Mesendoderm (in vitro differentiated cells): ENCODE measurements at regions not wholly inside any gene's neighbourhood (a gene's known extent, or its start where the extent isn't known, plus 50 kb on each side); places are given as distances from the start of the nearest gene placed in this dataset.

ENCODE experiments used
- DNase-seq: peaks from one replicate; pipeline ENCODE4 v3.0.0; 2013
- H2AK5ac ChIP-seq: 2 replicates; pipeline ENCODE4 v1.6.1; 2013; ENCODE audit warnings: low read length, inconsistent platforms
- H2BK120ac ChIP-seq: 2 replicates; pipeline ENCODE4 v1.6.1; 2013; ENCODE audit warnings: low read depth, mild to moderate bottlenecking, low read length, moderate library complexity, mixed read lengths
- H2BK15ac ChIP-seq: replicated peaks from 2 replicates; pipeline ENCODE4 v1.6.1; 2013; ENCODE audit warnings: low read depth, mild to moderate bottlenecking, moderate library complexity
- H2BK5ac ChIP-seq: 2 replicates; pipeline ENCODE4 v1.6.1; 2013; ENCODE audit warnings: low read length, inconsistent platforms
- H3K18ac ChIP-seq: 2 replicates; pipeline ENCODE4 v1.6.1; 2013; ENCODE audit warnings: mild to moderate bottlenecking, low read length, mixed read lengths
- H3K23ac ChIP-seq: one replicate; pipeline ENCODE4 v1.6.1; 2013; ENCODE audit warnings: low read length
- H3K27ac ChIP-seq: 2 replicates; pipeline ENCODE4 v1.5.1; 2013; ENCODE audit warnings: low read depth, mild to moderate bottlenecking, inconsistent platforms, low read length, moderate library complexity
- H3K27me3 ChIP-seq: 2 replicates; pipeline ENCODE4 v1.6.1; 2013; ENCODE audit warnings: low read length, control low read depth, mild to moderate bottlenecking, inconsistent platforms; ENCODE audit not compliant: insufficient read depth, poor library complexity
- H3K36me3 ChIP-seq: 2 replicates; pipeline ENCODE4 v1.6.1; 2013; ENCODE audit warnings: low read length, inconsistent platforms; ENCODE audit not compliant: control insufficient read depth, insufficient read depth
- H3K4ac ChIP-seq: one replicate; pipeline ENCODE4 v1.6.1; 2013; ENCODE audit warnings: low read depth, mild to moderate bottlenecking, low read length, moderate library complexity
- H3K4me1 ChIP-seq: 2 replicates; pipeline ENCODE4 v1.6.1; 2013; ENCODE audit warnings: low read depth, low read length, inconsistent platforms; ENCODE audit not compliant: control insufficient read depth
- H3K4me2 ChIP-seq: 2 replicates; pipeline ENCODE4 v1.6.1; 2013; ENCODE audit warnings: low read length
- H3K4me3 ChIP-seq: 2 replicates; pipeline ENCODE4 v1.5.1; 2013; ENCODE audit warnings: mild to moderate bottlenecking, low read length
- H3K56ac ChIP-seq: one replicate; pipeline ENCODE4 v1.6.1; 2013; ENCODE audit warnings: low read length
- H3K79me1 ChIP-seq: 2 replicates; pipeline ENCODE4 v1.6.1; 2013; ENCODE audit warnings: low read length, inconsistent platforms
- H3K79me2 ChIP-seq: 2 replicates; pipeline ENCODE4 v1.6.1; 2013; ENCODE audit warnings: mild to moderate bottlenecking, low read length; ENCODE audit not compliant: control insufficient read depth, insufficient read depth
- H3K9ac ChIP-seq: 2 replicates; pipeline ENCODE4 v1.6.1; 2013; ENCODE audit warnings: low read length, inconsistent platforms
- H4K5ac ChIP-seq: one replicate; pipeline ENCODE4 v1.6.1; 2013; ENCODE audit warnings: low read length
- H4K8ac ChIP-seq: one replicate; pipeline ENCODE4 v1.6.1; 2013; ENCODE audit warnings: low read depth, mild to moderate bottlenecking, control low read depth, low read length, moderate library complexity
- WGBS: extraction: QIAGEN DNeasy Blood & Tissue Kit; methylation state at CpG from one replicate; pipeline ENCODE4 v1.1.7; 2013; ENCODE audit warnings: low lambda C conversion rate, missing lambda C conversion rate; ENCODE audit not compliant: insufficient coverage; ENCODE audit errors: extremely low coverage; 5-methylcytosine and 5-hydroxymethylcytosine counted together

- no peaks in the 10 kb centered on the region for H3K36me3 ChIP-seq
- no peak overlapping the region for H3K4me3 ChIP-seq
- WGBS: no CpG with 5 or more reads among the region's 2 CpGs
- no peak overlapping the region for H3K18ac ChIP-seq
- H3K4me2 ChIP-seq: no peak overlapping the region
- H2AK5ac ChIP-seq: no peak overlapping the region
- H4K8ac ChIP-seq: no peak overlapping the region
- no peaks in the 10 kb centered on the region for H3K27me3 ChIP-seq
- no peak overlapping the region for H3K23ac ChIP-seq
- H3K56ac ChIP-seq: no peak overlapping the region
- H3K79me2 ChIP-seq: no peaks in the 10 kb centered on the region
- no peaks in the 10 kb centered on the region for H3K4me1 ChIP-seq
- no peak overlapping the region for H2BK120ac ChIP-seq
- H3K27ac ChIP-seq: no peak overlapping the region
- H4K5ac ChIP-seq: no peak overlapping the region
- no peak for DNase-seq
- no peak overlapping the region for H2BK15ac ChIP-seq
- no peak overlapping the region for H2BK5ac ChIP-seq
- no peak overlapping the region for H3K4ac ChIP-seq
- H3K9ac ChIP-seq: no peak overlapping the region
- H3K79me1 ChIP-seq: no peaks in the 10 kb centered on the region
Measured at GRCh38 chr13:78030341-78030896, 111.8 kb upstream of the EDNRB start.

GRCh38 chr13:78029901-78030300 lies 111.3 kb upstream of the EDNRB start:
- no peak overlapping the region for H3K56ac ChIP-seq
- no peak overlapping the region for H3K27ac ChIP-seq
- H3K79me1 ChIP-seq: no peaks in the 10 kb centered on the region
- no peak overlapping the region for H4K5ac ChIP-seq
- DNase-seq: no peak
- no peak overlapping the region for H3K9ac ChIP-seq
- no peak overlapping the region for H3K4ac ChIP-seq
- WGBS: no CpG with 5 or more reads among the region's 6 CpGs
- H4K8ac ChIP-seq: no peak overlapping the region
- no peak overlapping the region for H2BK15ac ChIP-seq
- H2BK120ac ChIP-seq: no peak overlapping the region
- no peak overlapping the region for H3K4me3 ChIP-seq
- no peak overlapping the region for H3K23ac ChIP-seq
- no peaks in the 10 kb centered on the region for H3K79me2 ChIP-seq
- no peaks in the 10 kb centered on the region for H3K4me1 ChIP-seq
- no peak overlapping the region for H3K18ac ChIP-seq
- no peak overlapping the region for H2BK5ac ChIP-seq
- H3K4me2 ChIP-seq: no peak overlapping the region
- H2AK5ac ChIP-seq: no peak overlapping the region
- no peaks in the 10 kb centered on the region for H3K36me3 ChIP-seq
- no peaks in the 10 kb centered on the region for H3K27me3 ChIP-seq

GRCh38 chr13:78028960-78029359 lies 110.3 kb upstream of the EDNRB start:
- no CpG with 5 or more reads among the region's 1 CpG for WGBS

GRCh38 chr13:78024996-78025395 lies 106.4 kb upstream of the EDNRB start:
- Histone ChIP-seq H3K4me2 (no peak overlapping the region), H2BK120ac (no peak overlapping the region), H3K9ac (no peak overlapping the region), H3K23ac (no peak overlapping the region), H3K27ac (no peak overlapping the region), H3K79me2 (no peaks in the 10 kb centered on the region), H3K56ac (no peak overlapping the region), H3K27me3 (no peaks in the 10 kb centered on the region), H2BK15ac (no peak overlapping the region), H2AK5ac (no peak overlapping the region), H3K4ac (no peak overlapping the region), H3K36me3 (no peaks in the 10 kb centered on the region), H4K8ac (no peak overlapping the region), H4K5ac (no peak overlapping the region), H3K79me1 (no peaks in the 10 kb centered on the region), H3K18ac (no peak overlapping the region), H3K4me1 (no peaks in the 10 kb centered on the region), H2BK5ac (no peak overlapping the region), H3K4me3 (no peak overlapping the region)
- DNase-seq: no peak

More at GRCh38 chr13:78028960-78029359, 110.3 kb upstream of the EDNRB start:
- H3K27me3 ChIP-seq: no peaks in the 10 kb centered on the region
- no peak overlapping the region for H3K4ac ChIP-seq
- H3K4me3 ChIP-seq: no peak overlapping the region
- no peak overlapping the region for H2AK5ac ChIP-seq
- H2BK5ac ChIP-seq: no peak overlapping the region
- no peak overlapping the region for H2BK120ac ChIP-seq
- H3K27ac ChIP-seq: no peak overlapping the region
- DNase-seq: no peak
- H3K4me2 ChIP-seq: no peak overlapping the region
- no peak overlapping the region for H3K18ac ChIP-seq
- H3K23ac ChIP-seq: no peak overlapping the region
- H3K4me1 ChIP-seq: no peaks in the 10 kb centered on the region
- H2BK15ac ChIP-seq: no peak overlapping the region
- no peaks in the 10 kb centered on the region for H3K79me1 ChIP-seq
- H4K8ac ChIP-seq: no peak overlapping the region
- H4K5ac ChIP-seq: no peak overlapping the region
- H3K9ac ChIP-seq: no peak overlapping the region
- no peaks in the 10 kb centered on the region for H3K36me3 ChIP-seq
- H3K56ac ChIP-seq: no peak overlapping the region
- no peaks in the 10 kb centered on the region for H3K79me2 ChIP-seq

- H2BK5ac ChIP-seq: no peak overlapping the region
- H3K4me2 ChIP-seq: no peak overlapping the region
- no peak overlapping the region for H3K23ac ChIP-seq
- no peaks in the 10 kb centered on the region for H3K36me3 ChIP-seq
- H4K5ac ChIP-seq: no peak overlapping the region
- H2AK5ac ChIP-seq: no peak overlapping the region
- H3K27ac ChIP-seq: no peak overlapping the region
- no peak overlapping the region for H3K56ac ChIP-seq
- H3K4me1 ChIP-seq: no peaks in the 10 kb centered on the region
- no peaks in the 10 kb centered on the region for H3K79me2 ChIP-seq
- peak overlapping the region; percentile 51 for H3K18ac ChIP-seq
- H3K9ac ChIP-seq: no peak overlapping the region
- H3K4ac ChIP-seq: no peak overlapping the region
- H3K79me1 ChIP-seq: no peaks in the 10 kb centered on the region
- no peak overlapping the region for H3K4me3 ChIP-seq
- H4K8ac ChIP-seq: no peak overlapping the region
- H3K27me3 ChIP-seq: no peaks in the 10 kb centered on the region
- WGBS: no CpG with 5 or more reads among the region's 2 CpGs
- no peak overlapping the region for H2BK120ac ChIP-seq
- DNase-seq: peak; percentile 54
- no peak overlapping the region for H2BK15ac ChIP-seq
Measured at GRCh38 chr13:78022164-78022877, 103.7 kb upstream of the EDNRB start.

- no peak overlapping the region for H3K27ac ChIP-seq
- no peak overlapping the region for H4K8ac ChIP-seq
- H3K27me3 ChIP-seq: no peaks in the 10 kb centered on the region
- H3K79me2 ChIP-seq: no peaks in the 10 kb centered on the region
- no peak overlapping the region for H3K18ac ChIP-seq
- no peak overlapping the region for H3K56ac ChIP-seq
- no peaks in the 10 kb centered on the region for H3K4me1 ChIP-seq
- no peak overlapping the region for H3K23ac ChIP-seq
- no peaks in the 10 kb centered on the region for H3K36me3 ChIP-seq
- H3K4me3 ChIP-seq: no peak overlapping the region
- H2BK120ac ChIP-seq: no peak overlapping the region
- H4K5ac ChIP-seq: no peak overlapping the region
- no peak for DNase-seq
- no CpG with 5 or more reads among the region's 7 CpGs for WGBS
- H3K4me2 ChIP-seq: no peak overlapping the region
- H2BK5ac ChIP-seq: no peak overlapping the region
- H3K9ac ChIP-seq: no peak overlapping the region
- H3K79me1 ChIP-seq: no peaks in the 10 kb centered on the region
- H2BK15ac ChIP-seq: no peak overlapping the region
- H2AK5ac ChIP-seq: no peak overlapping the region
- no peak overlapping the region for H3K4ac ChIP-seq
Measured at GRCh38 chr13:78020861-78021260, 102.2 kb upstream of the EDNRB start.
